ENCODE measurements at regions not wholly inside any gene's neighbourhood (a gene's known extent, or its start where the extent isn't known, plus 50 kb on each side); places are given as distances from the start of the nearest gene placed in this dataset.

GRCh38 chr2:180571559-180571958 lies 408.8 kb upstream of the UBE2E3 start:
- Histone ChIP-seq H3K4me3 (ENCODE audit: low read depth, low read length, poor library complexity, severe bottlenecking) (no peak overlapping the region), H3K36me3 (ENCODE audit: insufficient read depth, low read length, poor library complexity, severe bottlenecking) (no peaks in the 10 kb centered on the region), H3K9me3 (ENCODE audit: low read depth, low read length, poor library complexity, severe bottlenecking) (no peaks in the 10 kb centered on the region), H3K27me3 (replicated peaks; ENCODE audit: insufficient read depth, low read depth, low read length, poor library complexity) (no peaks in the 10 kb centered on the region), H3K4me1 (ENCODE audit: insufficient read depth, low read length, poor library complexity, severe bottlenecking) (no peaks in the 10 kb centered on the region), H3K27ac (ENCODE audit: low read depth, low read length, poor library complexity, severe bottlenecking) (no peak overlapping the region)
- intact Hi-C loops (cut with micrococcal nuclease; ENCODE audit: unreplicated experiment): no loop called here
- no peak for DNase-seq (ENCODE audit: low spot score)
- ChIA-PET POLR2A (ENCODE audit: low non-redundant PET) (no interaction called here), CTCF (no interaction called here)
- no TSS peak for BruUV-seq (replicated peaks)
- TF ChIP-seq EZH2 (IDR thresholded peaks at IDR 0.05; ENCODE audit: borderline replicate concordance, low read depth, low read length, poor library complexity, severe bottlenecking) (no peak), CTCF (conservative IDR thresholded peaks at IDR 0.05; ENCODE audit: low read depth, low read length) (no peak)

- ChIA-PET CTCF (no interaction called here), POLR2A (ENCODE audit: low non-redundant PET) (no interaction called here)
- no TSS peak for BruUV-seq (replicated peaks)
- no peaks in the 10 kb centered on the region for H3K27me3 ChIP-seq (replicated peaks; ENCODE audit: insufficient read depth, low read depth, low read length, poor library complexity)
- H3K4me3 ChIP-seq (ENCODE audit: low read depth, low read length, poor library complexity, severe bottlenecking): no peak overlapping the region
- H3K4me1 ChIP-seq (ENCODE audit: insufficient read depth, low read length, poor library complexity, severe bottlenecking): no peaks in the 10 kb centered on the region
- intact Hi-C loops (cut with micrococcal nuclease; ENCODE audit: unreplicated experiment): no loop called here
- TF ChIP-seq CTCF (conservative IDR thresholded peaks at IDR 0.05; ENCODE audit: low read depth, low read length): no peak
- no peak for TF ChIP-seq EZH2 (IDR thresholded peaks at IDR 0.05; ENCODE audit: borderline replicate concordance, low read depth, low read length, poor library complexity, severe bottlenecking)
- no peak overlapping the region for H3K27ac ChIP-seq (ENCODE audit: low read depth, low read length, poor library complexity, severe bottlenecking)
- no peaks in the 10 kb centered on the region for H3K36me3 ChIP-seq (ENCODE audit: insufficient read depth, low read length, poor library complexity, severe bottlenecking)
- DNase-seq (ENCODE audit: low spot score): no peak
- H3K9me3 ChIP-seq (ENCODE audit: low read depth, low read length, poor library complexity, severe bottlenecking): no peaks in the 10 kb centered on the region
These were observed 409.5 kb upstream of the UBE2E3 start for GRCh38 chr2:180570864-180571263.

GRCh38 chr2:180564051-180564450 lies 416.4 kb upstream of the UBE2E3 start:
- H3K4me3 ChIP-seq (ENCODE audit: low read depth, low read length, poor library complexity, severe bottlenecking): no peak overlapping the region
- intact Hi-C loops (cut with micrococcal nuclease; ENCODE audit: unreplicated experiment): no loop called here
- H3K27ac ChIP-seq (ENCODE audit: low read depth, low read length, poor library complexity, severe bottlenecking): no peak overlapping the region
- ChIA-PET CTCF (no interaction called here), POLR2A (ENCODE audit: low non-redundant PET) (no interaction called here)
- no TSS peak for BruUV-seq (replicated peaks)
- H3K36me3 ChIP-seq (ENCODE audit: insufficient read depth, low read length, poor library complexity, severe bottlenecking): no peaks in the 10 kb centered on the region
- no peaks in the 10 kb centered on the region for H3K27me3 ChIP-seq (replicated peaks; ENCODE audit: insufficient read depth, low read depth, low read length, poor library complexity)
- no peak for TF ChIP-seq CTCF (conservative IDR thresholded peaks at IDR 0.05; ENCODE audit: low read depth, low read length)
- no peak for TF ChIP-seq EZH2 (IDR thresholded peaks at IDR 0.05; ENCODE audit: borderline replicate concordance, low read depth, low read length, poor library complexity, severe bottlenecking)
- no peak for DNase-seq (ENCODE audit: low spot score)
- H3K9me3 ChIP-seq (ENCODE audit: low read depth, low read length, poor library complexity, severe bottlenecking): no peaks in the 10 kb centered on the region
- H3K4me1 ChIP-seq (ENCODE audit: insufficient read depth, low read length, poor library complexity, severe bottlenecking): peaks cover 11% of the 10 kb centered on the region

Data from A673 (cell line).